GM11168 (cell line): ENCODE measurements at regions not wholly inside any gene's neighbourhood (a gene's known extent, or its start where the extent isn't known, plus 50 kb on each side); places are given as distances from the start of the nearest gene placed in this dataset.

ENCODE experiments used
- in situ Hi-C: fragments of 300-500 bp; cut with MboI; formaldehyde crosslinking; loops from one replicate; pipeline ENCODE4 v1.12.0; 2022; ENCODE audit warnings: low sequenced_read_pairs; ENCODE audit not compliant: unreplicated experiment

- in situ Hi-C loops = no loop called here
These were observed 222.8 kb downstream of the FBXO15 start for GRCh38 chr18:73924836-73925235.

- in situ Hi-C loops = no loop called here
These were observed 223.3 kb downstream of the FBXO15 start for GRCh38 chr18:73924307-73924706.

- in situ Hi-C loops = no loop called here
These were observed 223.8 kb downstream of the FBXO15 start for GRCh38 chr18:73923866-73924265.

- in situ Hi-C loops = no loop called here
These were observed 227.6 kb downstream of the FBXO15 start for GRCh38 chr18:73920033-73920432.

- in situ Hi-C loops = no loop called here
These were observed 228.8 kb downstream of the FBXO15 start for GRCh38 chr18:73918816-73919215.

GRCh38 chr18:73917046-73917445 lies 230.6 kb downstream of the FBXO15 start:
- in situ Hi-C loops = no loop called here

- in situ Hi-C loops = no loop called here
These were observed 234.1 kb downstream of the FBXO15 start for GRCh38 chr18:73913505-73913904.

GRCh38 chr18:73908323-73908722 lies 239.3 kb downstream of the FBXO15 start:
- in situ Hi-C loops = no loop called here

GRCh38 chr18:73901566-73901965 lies 246.1 kb downstream of the FBXO15 start:
- in situ Hi-C loops = no loop called here

GRCh38 chr18:73901151-73901550 lies 246.5 kb downstream of the FBXO15 start:
- in situ Hi-C loops = no loop called here

- in situ Hi-C loops = no loop called here
These were observed 247.4 kb downstream of the FBXO15 start for GRCh38 chr18:73900106-73900835.

- in situ Hi-C loops = no loop called here
These were observed 250.1 kb downstream of the FBXO15 start for GRCh38 chr18:73897517-73897916.

- in situ Hi-C loops = no loop called here
These were observed 250.9 kb downstream of the FBXO15 start for GRCh38 chr18:73896685-73897084.

GRCh38 chr18:73895701-73896100 lies 251.9 kb downstream of the FBXO15 start:
- in situ Hi-C loops = no loop called here

- in situ Hi-C loops = no loop called here
These were observed 253.8 kb downstream of the FBXO15 start for GRCh38 chr18:73893880-73894279.

GRCh38 chr18:73891572-73892421 lies 255.8 kb downstream of the FBXO15 start:
- in situ Hi-C loops = no loop called here

- in situ Hi-C loops = no loop called here
These were observed 259.1 kb downstream of the FBXO15 start for GRCh38 chr18:73888565-73888964.

- in situ Hi-C loops = no loop called here
These were observed 259.8 kb downstream of the FBXO15 start for GRCh38 chr18:73887801-73888200.

GRCh38 chr18:73884868-73885267 lies 262.8 kb downstream of the FBXO15 start:
- in situ Hi-C loops = no loop called here

GRCh38 chr18:73881396-73881917 lies 266.2 kb downstream of the FBXO15 start:
- in situ Hi-C loops = no loop called here

- in situ Hi-C loops = no loop called here
These were observed 267.2 kb downstream of the FBXO15 start for GRCh38 chr18:73880387-73880786.
